WERI-Rb-1 (cell line): ENCODE measurements at regions not wholly inside any gene's neighbourhood (a gene's known extent, or its start where the extent isn't known, plus 50 kb on each side); places are given as distances from the start of the nearest gene placed in this dataset.

Experiments
- DNase-seq: peaks from one replicate; pipeline ENCODE4 v3.0.0-alpha.2; 2020
- H3K27ac ChIP-seq: fragments of 250-450 bp; sonication (Bioruptor Pico); 2 replicates; pipeline ENCODE4 v1.5.1; 2020; ENCODE audit warnings: mild to moderate bottlenecking, moderate library complexity
- H3K27me3 ChIP-seq: fragments of 250-450 bp; sonication (Bioruptor Pico); 2 replicates; pipeline ENCODE4 v1.5.1; 2021; ENCODE audit warnings: mild to moderate bottlenecking, low read depth, moderate library complexity; ENCODE audit not compliant: insufficient read depth, severe bottlenecking
- H3K36me3 ChIP-seq: fragments of 250-450 bp; sonication (Bioruptor Pico); 2 replicates; pipeline ENCODE4 v1.5.1; 2020; ENCODE audit warnings: mild to moderate bottlenecking, moderate library complexity
- H3K4me3 ChIP-seq: 2 replicates; pipeline ENCODE4 v1.5.1; 2011; ENCODE audit warnings: low read depth, mild to moderate bottlenecking, control low read depth, low read length
- H3K9me3 ChIP-seq: fragments of 250-450 bp; sonication (Bioruptor Pico); 2 replicates; pipeline ENCODE4 v1.5.1; 2021; ENCODE audit warnings: mild to moderate bottlenecking, moderate library complexity; ENCODE audit not compliant: severe bottlenecking
- CTCF ChIP-seq: IDR thresholded peaks from 2 replicates; pipeline ENCODE4 v1.5.1; 2011; ENCODE audit warnings: low read depth, mild to moderate bottlenecking, control low read depth, inconsistent platforms, low read length

DNA sequence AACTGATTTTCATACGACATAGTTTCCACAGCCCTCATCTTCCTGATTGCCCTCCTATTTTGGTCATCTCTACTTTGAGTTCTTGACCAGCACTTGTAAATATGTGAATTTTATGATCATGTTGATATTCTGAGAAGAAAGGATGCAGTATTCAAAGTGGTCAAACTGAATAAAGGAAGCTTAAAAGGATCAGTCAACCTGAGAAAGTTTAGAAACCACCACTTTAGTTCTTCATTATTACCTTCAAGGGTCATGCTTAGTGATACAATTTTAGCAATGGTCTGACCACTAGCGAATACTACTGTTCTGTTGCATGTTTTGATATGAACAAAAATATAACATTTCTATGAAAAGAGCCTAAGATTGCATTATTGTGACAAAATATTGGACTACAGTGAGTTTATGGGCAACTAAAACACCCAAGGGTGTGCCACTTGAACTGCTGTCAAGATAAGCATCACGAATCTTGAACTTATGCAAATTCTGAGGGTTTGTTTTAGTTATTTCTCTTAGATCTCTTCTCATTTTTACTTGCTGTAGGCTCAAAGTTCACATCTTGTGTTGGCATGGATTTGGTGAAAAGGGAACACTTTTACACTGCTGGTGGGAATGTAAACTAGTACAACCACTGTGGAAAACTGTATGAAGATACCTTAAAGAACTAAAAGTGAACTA, 247.7 kb downstream of the IPMK start:
- TF ChIP-seq CTCF = no peak
- H3K27ac ChIP-seq = no peak overlapping the region

DNA sequence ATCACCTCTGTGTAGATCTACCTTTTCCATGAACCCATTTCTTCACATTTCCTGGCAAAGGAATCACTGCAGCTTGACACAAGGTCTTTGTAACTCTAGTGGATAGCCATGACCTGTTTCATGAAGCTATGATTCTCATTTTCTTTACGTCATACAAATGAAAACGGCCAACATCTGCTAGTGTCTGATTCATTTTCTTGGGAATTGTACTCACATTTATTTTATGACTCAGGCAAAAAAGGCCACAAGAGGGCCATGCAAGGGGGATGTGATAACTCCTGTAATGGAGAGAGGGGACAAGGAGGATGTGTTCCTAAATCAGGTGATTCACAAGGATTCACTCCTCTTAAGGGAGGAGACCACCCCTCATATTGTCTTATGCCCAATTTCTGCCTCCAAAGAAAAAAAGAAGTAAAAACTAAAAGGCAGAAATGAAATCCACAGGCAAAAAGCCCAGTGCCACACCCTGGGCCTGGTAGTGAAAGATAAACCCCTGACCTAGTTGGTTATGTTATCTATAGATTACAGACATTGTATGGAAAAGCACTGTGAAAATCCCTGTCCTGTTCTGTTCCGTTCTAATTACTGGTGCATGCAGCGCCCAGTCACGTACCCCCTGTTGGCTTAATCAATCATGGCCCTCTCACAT, 249.9 kb downstream of the IPMK start:
- no peaks in the 10 kb centered on the region for H3K36me3 ChIP-seq
- H3K4me3 ChIP-seq = no peak overlapping the region
- no peak overlapping the region for H3K27ac ChIP-seq
- no peak for DNase-seq
- TF ChIP-seq CTCF = no peak
- no peaks in the 10 kb centered on the region for H3K27me3 ChIP-seq
- H3K9me3 ChIP-seq = peaks cover 6% of the 10 kb centered on the region

More for the DNA sequence above, 247.7 kb downstream of the IPMK start:
- Histone ChIP-seq H3K9me3 (peaks cover 6% of the 10 kb centered on the region), H3K4me3 (no peak overlapping the region), H3K36me3 (no peaks in the 10 kb centered on the region), H3K27me3 (no peaks in the 10 kb centered on the region)
- DNase-seq = no peak

DNA sequence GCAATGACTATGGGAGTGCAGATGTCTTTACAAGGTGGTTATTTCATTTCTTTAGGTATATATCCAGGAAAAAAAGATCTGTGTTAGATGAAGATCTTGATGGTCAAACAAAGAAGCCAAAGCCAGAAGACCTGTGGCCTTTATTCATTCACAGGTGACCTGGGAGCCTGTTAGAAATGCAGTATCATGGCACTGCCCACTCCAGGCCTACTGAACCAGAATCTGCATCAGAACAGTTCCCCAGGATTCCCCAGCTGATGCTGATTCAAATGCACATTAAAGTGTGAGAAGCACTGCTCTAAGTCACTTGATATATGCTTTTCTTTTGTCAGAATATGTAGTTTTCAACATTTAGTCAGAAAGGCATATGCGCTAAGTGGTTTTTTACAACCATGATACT, 251.1 kb downstream of the IPMK start:
- peaks cover 6% of the 10 kb centered on the region for H3K9me3 ChIP-seq
- H3K27me3 ChIP-seq = no peaks in the 10 kb centered on the region
- no peak for TF ChIP-seq CTCF
- DNase-seq = no peak
- H3K4me3 ChIP-seq = no peak overlapping the region
- H3K36me3 ChIP-seq = no peaks in the 10 kb centered on the region
- no peak overlapping the region for H3K27ac ChIP-seq

DNA sequence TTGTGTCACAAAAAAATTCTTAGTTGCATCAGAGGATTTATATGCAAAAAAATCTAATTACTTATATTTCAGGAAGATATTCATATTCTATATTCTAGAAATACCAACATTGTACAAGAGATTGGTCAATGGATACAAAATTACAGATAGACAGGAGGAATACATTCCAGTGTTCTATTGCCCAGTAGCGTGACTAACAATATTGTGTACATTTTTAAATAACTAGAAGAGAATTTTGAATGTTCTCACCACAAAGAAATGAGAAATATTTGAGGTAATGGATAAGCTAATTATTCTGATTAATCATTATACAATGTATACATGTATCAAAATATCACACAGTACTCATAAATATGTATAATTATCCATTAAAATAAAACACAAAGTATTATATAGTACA, 253.3 kb downstream of the IPMK start:
- H3K9me3 ChIP-seq = no peaks in the 10 kb centered on the region
- no peaks in the 10 kb centered on the region for H3K27me3 ChIP-seq
- H3K36me3 ChIP-seq = no peaks in the 10 kb centered on the region
- H3K27ac ChIP-seq = no peak overlapping the region
- DNase-seq = no peak
- TF ChIP-seq CTCF = no peak
- no peak overlapping the region for H3K4me3 ChIP-seq

- TF ChIP-seq CTCF = no peak
- no peaks in the 10 kb centered on the region for H3K9me3 ChIP-seq
- no peak overlapping the region for H3K27ac ChIP-seq
- no peaks in the 10 kb centered on the region for H3K36me3 ChIP-seq
- no peak for DNase-seq
- no peaks in the 10 kb centered on the region for H3K27me3 ChIP-seq
- no peak overlapping the region for H3K4me3 ChIP-seq
These were observed 254.3 kb downstream of the IPMK start for GRCh38 chr10:58013406-58013805.
